ENCODE measurements at regions not wholly inside any gene's neighbourhood (a gene's known extent, or its start where the extent isn't known, plus 50 kb on each side); places are given as distances from the start of the nearest gene placed in this dataset.

- TF ChIP-seq TAF1 (IDR thresholded peaks at IDR 0.05; ENCODE audit: borderline replicate concordance, low read depth, low read length) (no peak), POLR2A (IDR thresholded peaks at IDR 0.05; ENCODE audit: low read depth, low read length) (no peak), POLR2AphosphoS5 (IDR thresholded peaks at IDR 0.05; ENCODE audit: low read depth, low read length) (no peak)
Observed at GRCh38 chr12:83958997-83959396, 953.6 kb downstream of the SLC6A15 start.
